ENCODE measurements at regions not wholly inside any gene's neighbourhood (a gene's known extent, or its start where the extent isn't known, plus 50 kb on each side); places are given as distances from the start of the nearest gene placed in this dataset.

- no peaks in the 10 kb centered on the region; the same call in 1 of the 2 replicates for H3K9me2 ChIP-seq (ENCODE audit: insufficient read depth)
- H3K27me3 Mint-ChIP-seq (ENCODE audit: insufficient read depth, low read depth, poor library complexity): peaks cover 2% of the 10 kb centered on the region
- no peak overlapping the region for H3K4me3 Mint-ChIP-seq
- H3K36me3 ChIP-seq (ENCODE audit: insufficient read depth): no peaks in the 10 kb centered on the region
- no peak overlapping the region for H2AFZ ChIP-seq
- H3K4me2 ChIP-seq: no peak overlapping the region
- TF ChIP-seq, protein P1, sequence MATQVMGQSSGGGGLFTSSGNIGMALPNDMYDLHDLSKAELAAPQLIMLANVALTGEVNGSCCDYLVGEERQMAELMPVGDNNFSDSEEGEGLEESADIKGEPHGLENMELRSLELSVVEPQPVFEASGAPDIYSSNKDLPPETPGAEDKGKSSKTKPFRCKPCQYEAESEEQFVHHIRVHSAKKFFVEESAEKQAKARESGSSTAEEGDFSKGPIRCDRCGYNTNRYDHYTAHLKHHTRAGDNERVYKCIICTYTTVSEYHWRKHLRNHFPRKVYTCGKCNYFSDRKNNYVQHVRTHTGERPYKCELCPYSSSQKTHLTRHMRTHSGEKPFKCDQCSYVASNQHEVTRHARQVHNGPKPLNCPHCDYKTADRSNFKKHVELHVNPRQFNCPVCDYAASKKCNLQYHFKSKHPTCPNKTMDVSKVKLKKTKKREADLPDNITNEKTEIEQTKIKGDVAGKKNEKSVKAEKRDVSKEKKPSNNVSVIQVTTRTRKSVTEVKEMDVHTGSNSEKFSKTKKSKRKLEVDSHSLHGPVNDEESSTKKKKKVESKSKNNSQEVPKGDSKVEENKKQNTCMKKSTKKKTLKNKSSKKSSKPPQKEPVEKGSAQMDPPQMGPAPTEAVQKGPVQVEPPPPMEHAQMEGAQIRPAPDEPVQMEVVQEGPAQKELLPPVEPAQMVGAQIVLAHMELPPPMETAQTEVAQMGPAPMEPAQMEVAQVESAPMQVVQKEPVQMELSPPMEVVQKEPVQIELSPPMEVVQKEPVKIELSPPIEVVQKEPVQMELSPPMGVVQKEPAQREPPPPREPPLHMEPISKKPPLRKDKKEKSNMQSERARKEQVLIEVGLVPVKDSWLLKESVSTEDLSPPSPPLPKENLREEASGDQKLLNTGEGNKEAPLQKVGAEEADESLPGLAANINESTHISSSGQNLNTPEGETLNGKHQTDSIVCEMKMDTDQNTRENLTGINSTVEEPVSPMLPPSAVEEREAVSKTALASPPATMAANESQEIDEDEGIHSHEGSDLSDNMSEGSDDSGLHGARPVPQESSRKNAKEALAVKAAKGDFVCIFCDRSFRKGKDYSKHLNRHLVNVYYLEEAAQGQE (IDR thresholded peaks at IDR 0.05; ENCODE audit: unreplicated experiment): no peak
- H3K79me2 ChIP-seq (replicated peaks; ENCODE audit: insufficient read depth): no peaks in the 10 kb centered on the region
- ATAC-seq (no peak), DNase-seq (ENCODE audit: low spot score) (no peak)
- no peaks in the 10 kb centered on the region for H4K20me1 ChIP-seq (replicated peaks; ENCODE audit: insufficient read depth)
- peaks cover 4% of the 10 kb centered on the region; the same call in 1 of the 3 replicates for H3K4me1 Mint-ChIP-seq
- no peaks in the 10 kb centered on the region for H3K4me1 ChIP-seq (ENCODE audit: insufficient read depth)
- H3K36me3 Mint-ChIP-seq (ENCODE audit: low read depth): no peaks in the 10 kb centered on the region
- peaks cover 19% of the 10 kb centered on the region for H3K9me3 Mint-ChIP-seq
- H3K4me3 ChIP-seq: no peak overlapping the region
- H3F3A ChIP-seq (replicated peaks; ENCODE audit: low read depth): no peaks in the 10 kb centered on the region
- H3K27ac Mint-ChIP-seq: no peak overlapping the region
- H3K27ac ChIP-seq (ENCODE audit: low read depth): no peak overlapping the region
- no peaks in the 10 kb centered on the region for H3K27me3 ChIP-seq (ENCODE audit: insufficient read depth)
Measured at GRCh38 chr19:23505738-23506137, 110.5 kb upstream of the ZNF91 start.

GRCh38 chr19:23482829-23483228 is 87.6 kb upstream of the ZNF91 start:
- no peaks in the 10 kb centered on the region for H4K20me1 ChIP-seq (replicated peaks; ENCODE audit: insufficient read depth)
- ATAC-seq (no peak), DNase-seq (ENCODE audit: low spot score) (no peak)
- H3K4me3 ChIP-seq: no peak overlapping the region
- H3K36me3 Mint-ChIP-seq (ENCODE audit: low read depth): peaks cover 7% of the 10 kb centered on the region; the same call in 1 of the 3 replicates
- H3F3A ChIP-seq (replicated peaks; ENCODE audit: low read depth): no peaks in the 10 kb centered on the region
- peaks cover 14% of the 10 kb centered on the region for H3K9me2 ChIP-seq (ENCODE audit: insufficient read depth)
- no peaks in the 10 kb centered on the region for H3K36me3 ChIP-seq (ENCODE audit: insufficient read depth)
- H3K4me2 ChIP-seq: no peak overlapping the region
- H3K27me3 ChIP-seq (ENCODE audit: insufficient read depth): no peaks in the 10 kb centered on the region
- peaks cover 77% of the 10 kb centered on the region for H3K9me3 Mint-ChIP-seq
- TF ChIP-seq, protein P2, sequence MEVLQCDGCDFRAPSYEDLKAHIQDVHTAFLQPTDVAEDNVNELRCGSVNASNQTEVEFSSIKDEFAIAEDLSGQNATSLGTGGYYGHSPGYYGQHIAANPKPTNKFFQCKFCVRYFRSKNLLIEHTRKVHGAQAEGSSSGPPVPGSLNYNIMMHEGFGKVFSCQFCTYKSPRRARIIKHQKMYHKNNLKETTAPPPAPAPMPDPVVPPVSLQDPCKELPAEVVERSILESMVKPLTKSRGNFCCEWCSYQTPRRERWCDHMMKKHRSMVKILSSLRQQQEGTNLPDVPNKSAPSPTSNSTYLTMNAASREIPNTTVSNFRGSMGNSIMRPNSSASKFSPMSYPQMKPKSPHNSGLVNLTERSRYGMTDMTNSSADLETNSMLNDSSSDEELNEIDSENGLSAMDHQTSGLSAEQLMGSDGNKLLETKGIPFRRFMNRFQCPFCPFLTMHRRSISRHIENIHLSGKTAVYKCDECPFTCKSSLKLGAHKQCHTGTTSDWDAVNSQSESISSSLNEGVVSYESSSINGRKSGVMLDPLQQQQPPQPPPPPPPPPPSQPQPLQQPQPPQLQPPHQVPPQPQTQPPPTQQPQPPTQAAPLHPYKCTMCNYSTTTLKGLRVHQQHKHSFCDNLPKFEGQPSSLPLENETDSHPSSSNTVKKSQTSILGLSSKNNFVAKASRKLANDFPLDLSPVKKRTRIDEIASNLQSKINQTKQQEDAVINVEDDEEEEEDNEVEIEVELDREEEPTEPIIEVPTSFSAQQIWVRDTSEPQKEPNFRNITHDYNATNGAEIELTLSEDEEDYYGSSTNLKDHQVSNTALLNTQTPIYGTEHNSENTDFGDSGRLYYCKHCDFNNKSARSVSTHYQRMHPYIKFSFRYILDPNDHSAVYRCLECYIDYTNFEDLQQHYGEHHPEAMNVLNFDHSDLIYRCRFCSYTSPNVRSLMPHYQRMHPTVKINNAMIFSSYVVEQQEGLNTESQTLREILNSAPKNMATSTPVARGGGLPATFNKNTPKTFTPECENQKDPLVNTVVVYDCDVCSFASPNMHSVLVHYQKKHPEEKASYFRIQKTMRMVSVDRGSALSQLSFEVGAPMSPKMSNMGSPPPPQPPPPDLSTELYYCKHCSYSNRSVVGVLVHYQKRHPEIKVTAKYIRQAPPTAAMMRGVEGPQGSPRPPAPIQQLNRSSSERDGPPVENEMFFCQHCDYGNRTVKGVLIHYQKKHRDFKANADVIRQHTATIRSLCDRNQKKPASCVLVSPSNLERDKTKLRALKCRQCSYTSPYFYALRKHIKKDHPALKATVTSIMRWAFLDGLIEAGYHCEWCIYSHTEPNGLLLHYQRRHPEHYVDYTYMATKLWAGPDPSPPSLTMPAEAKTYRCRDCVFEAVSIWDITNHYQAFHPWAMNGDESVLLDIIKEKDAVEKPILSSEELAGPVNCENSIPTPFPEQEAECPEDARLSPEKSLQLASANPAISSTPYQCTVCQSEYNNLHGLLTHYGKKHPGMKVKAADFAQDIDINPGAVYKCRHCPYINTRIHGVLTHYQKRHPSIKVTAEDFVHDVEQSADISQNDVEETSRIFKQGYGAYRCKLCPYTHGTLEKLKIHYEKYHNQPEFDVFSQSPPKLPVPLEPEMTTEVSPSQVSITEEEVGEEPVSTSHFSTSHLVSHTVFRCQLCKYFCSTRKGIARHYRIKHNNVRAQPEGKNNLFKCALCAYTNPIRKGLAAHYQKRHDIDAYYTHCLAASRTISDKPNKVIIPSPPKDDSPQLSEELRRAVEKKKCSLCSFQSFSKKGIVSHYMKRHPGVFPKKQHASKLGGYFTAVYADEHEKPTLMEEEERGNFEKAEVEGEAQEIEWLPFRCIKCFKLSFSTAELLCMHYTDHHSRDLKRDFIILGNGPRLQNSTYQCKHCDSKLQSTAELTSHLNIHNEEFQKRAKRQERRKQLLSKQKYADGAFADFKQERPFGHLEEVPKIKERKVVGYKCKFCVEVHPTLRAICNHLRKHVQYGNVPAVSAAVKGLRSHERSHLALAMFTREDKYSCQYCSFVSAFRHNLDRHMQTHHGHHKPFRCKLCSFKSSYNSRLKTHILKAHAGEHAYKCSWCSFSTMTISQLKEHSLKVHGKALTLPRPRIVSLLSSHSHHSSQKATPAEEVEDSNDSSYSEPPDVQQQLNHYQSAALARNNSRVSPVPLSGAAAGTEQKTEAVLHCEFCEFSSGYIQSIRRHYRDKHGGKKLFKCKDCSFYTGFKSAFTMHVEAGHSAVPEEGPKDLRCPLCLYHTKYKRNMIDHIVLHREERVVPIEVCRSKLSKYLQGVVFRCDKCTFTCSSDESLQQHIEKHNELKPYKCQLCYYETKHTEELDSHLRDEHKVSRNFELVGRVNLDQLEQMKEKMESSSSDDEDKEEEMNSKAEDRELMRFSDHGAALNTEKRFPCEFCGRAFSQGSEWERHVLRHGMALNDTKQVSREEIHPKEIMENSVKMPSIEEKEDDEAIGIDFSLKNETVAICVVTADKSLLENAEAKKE (CRISPR knock-in tag; IDR thresholded peaks at IDR 0.05): no peak
- TF ChIP-seq EZH2phosphoT487 (IDR thresholded peaks at IDR 0.05; ENCODE audit: unreplicated experiment): no peak
- TF ChIP-seq STAT1 (IDR thresholded peaks at IDR 0.05; ENCODE audit: unreplicated experiment): no peak
- no peak for TF ChIP-seq CREB1 (CRISPR knock-in tag; IDR thresholded peaks at IDR 0.05; ENCODE audit: low read depth)
- TF ChIP-seq NANOG (IDR thresholded peaks at IDR 0.05; ENCODE audit: borderline replicate concordance): no peak
- no peak for TF ChIP-seq ZNF114 (CRISPR knock-in tag; IDR thresholded peaks at IDR 0.05)
- TF ChIP-seq ZNF331 (CRISPR knock-in tag; IDR thresholded peaks at IDR 0.05; ENCODE audit: low read depth): no peak
- H2AFZ ChIP-seq: peak overlapping the region; percentile 69
- H3K27ac Mint-ChIP-seq: peak overlapping the region; percentile 72; the same call in 1 of the 2 replicates
- H3K4me3 Mint-ChIP-seq: no peak overlapping the region
- H3K4me1 Mint-ChIP-seq: no peaks in the 10 kb centered on the region
- no peaks in the 10 kb centered on the region for H3K79me2 ChIP-seq (replicated peaks; ENCODE audit: insufficient read depth)
- no peaks in the 10 kb centered on the region for H3K27me3 Mint-ChIP-seq (ENCODE audit: insufficient read depth, low read depth, poor library complexity)
- no peaks in the 10 kb centered on the region for H3K4me1 ChIP-seq (ENCODE audit: insufficient read depth)
- no peak overlapping the region for H3K27ac ChIP-seq (ENCODE audit: low read depth)
